Right ventricle myocardium superior (tissue), 1 donor: ENCODE measurements at regions not wholly inside any gene's neighbourhood (a gene's known extent, or its start where the extent isn't known, plus 50 kb on each side); places are given as distances from the start of the nearest gene placed in this dataset.

Source experiments
- ATAC-seq: fragments of 200-7000 bp; cut with Tn5 transposase; one replicate; pipeline ENCODE4 v1.9.1; 2020; ENCODE audit warnings: mild to moderate bottlenecking; ENCODE audit not compliant: poor library complexity
- DNase-seq: peaks from one replicate; pipeline ENCODE4 v3.0.0-alpha.2; 2020
- intact Hi-C: fragments of 100-400 bp; cut with DNase I; formaldehyde crosslinking; loops from one replicate; pipeline ENCODE4 v1.11.2; 2022
- donor health status: DM: no; HTN: yes; CAD: no; lungs with severe emphysema.

GRCh38 chr11:134932761-134933160 lies 520.7 kb upstream of the B3GAT1 start:
- no peak for ATAC-seq
- intact Hi-C loops, result no loop called here
- DNase-seq, result peak; percentile 50

DNA sequence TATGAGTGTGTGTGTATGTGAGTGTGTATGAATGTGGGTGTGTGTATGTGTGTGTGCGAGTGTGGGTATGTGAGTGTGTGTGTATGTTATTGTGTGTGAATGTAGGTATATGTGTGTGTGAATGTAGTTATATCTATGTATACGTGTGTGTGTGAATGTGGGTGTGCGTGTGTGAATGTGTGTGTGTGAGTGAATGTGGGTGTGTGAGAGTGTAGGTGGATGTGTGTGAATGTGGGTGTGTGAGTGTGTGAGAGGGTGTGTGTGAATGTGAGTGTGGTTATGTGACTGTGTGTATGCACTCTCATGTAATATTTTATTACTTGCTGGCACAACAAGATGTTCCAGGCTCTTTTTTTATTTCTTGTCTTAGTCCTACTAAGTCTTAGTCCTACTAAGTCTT lies 513.4 kb upstream of the B3GAT1 start:
- no peak for DNase-seq
- no peak for ATAC-seq
- intact Hi-C loops, result no loop called here

GRCh38 chr11:134923441-134923840 lies 511.4 kb upstream of the B3GAT1 start:
- ATAC-seq (no peak), DNase-seq (no peak)
- intact Hi-C loops, result no loop called here

GRCh38 chr11:134921938-134922337 lies 509.9 kb upstream of the B3GAT1 start:
- DNase-seq (no peak), ATAC-seq (no peak)
- intact Hi-C loops, result no loop called here

DNA sequence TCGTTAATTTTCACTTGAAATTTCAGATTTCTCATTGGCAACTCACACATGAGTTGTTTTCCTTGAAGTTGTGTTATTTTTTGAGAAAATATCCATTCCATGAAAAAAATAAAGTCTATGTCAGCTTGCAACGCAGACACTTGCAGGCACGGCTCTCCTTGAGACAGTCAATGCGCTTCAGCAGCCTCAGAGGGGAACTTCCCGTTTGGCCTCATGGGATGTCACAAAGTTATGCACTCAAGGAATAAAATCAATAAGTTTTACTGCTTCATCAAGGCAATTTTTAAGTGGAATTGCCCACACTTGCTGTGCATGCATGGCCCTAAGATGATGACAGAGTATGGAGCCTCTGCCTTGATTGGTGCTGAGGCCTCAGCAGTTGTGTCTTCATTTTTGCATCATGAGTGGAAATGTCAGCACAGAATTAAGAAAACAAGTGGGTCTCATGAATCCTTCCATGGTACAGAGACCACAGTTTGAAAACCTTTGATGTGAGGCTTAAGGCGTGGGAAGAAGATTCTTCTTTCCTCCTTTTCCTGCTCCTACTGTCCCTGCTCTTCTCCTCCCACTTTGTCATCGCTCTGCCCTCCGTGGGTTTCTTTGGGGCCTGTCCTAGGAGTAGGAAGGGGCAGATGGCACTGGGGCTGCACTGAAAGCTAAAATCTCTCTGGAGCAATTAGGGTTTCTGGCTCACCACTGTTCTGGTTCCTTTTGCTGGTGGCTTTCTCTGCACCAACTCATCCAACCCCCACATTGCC lies 509.0 kb upstream of the B3GAT1 start:
- ATAC-seq (no peak), DNase-seq (no peak)
- intact Hi-C loops, result no loop called here

DNA sequence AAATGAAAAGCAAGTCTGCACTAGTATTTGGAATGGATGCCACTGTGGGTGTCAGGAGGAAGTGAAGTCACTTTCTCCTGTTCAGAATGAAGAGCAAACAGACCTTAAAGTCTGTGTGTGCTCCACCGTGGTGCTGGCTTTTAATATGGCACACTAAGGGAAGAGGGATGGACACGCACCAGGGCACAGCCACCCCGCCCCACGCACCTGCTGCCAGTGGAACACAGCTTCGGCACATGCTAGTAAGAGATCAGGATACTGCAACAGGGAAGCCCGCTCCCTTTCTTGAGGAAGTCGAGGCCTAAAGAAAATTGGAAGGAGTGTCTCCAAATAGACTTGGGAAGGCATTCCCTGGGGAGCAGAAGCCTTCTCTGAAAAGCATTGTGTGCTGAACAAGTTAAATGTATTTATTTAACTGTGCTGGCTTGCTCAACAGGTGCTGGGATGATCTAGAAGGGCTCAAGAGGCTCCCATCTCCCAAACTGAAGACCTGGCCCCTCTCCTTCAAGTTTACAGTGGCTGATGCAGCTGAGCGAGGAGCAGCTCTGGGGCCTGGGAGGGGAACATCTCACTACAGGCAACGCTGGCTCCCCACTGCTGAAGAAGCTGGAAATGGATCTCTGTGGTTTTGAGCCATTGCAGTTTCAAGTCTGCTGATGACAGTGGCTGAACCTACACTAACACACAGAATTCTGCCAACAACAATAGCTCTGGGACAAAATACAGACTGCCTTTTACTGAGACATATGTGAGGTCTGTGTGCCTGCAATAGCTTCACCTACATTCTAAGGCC lies 504.6 kb upstream of the B3GAT1 start:
- no peak for ATAC-seq
- intact Hi-C loops, result no loop called here
- DNase-seq, result no peak

- DNase-seq, result no peak
Measured at GRCh38 chr11:134915881-134916280, 503.8 kb upstream of the B3GAT1 start.

DNA sequence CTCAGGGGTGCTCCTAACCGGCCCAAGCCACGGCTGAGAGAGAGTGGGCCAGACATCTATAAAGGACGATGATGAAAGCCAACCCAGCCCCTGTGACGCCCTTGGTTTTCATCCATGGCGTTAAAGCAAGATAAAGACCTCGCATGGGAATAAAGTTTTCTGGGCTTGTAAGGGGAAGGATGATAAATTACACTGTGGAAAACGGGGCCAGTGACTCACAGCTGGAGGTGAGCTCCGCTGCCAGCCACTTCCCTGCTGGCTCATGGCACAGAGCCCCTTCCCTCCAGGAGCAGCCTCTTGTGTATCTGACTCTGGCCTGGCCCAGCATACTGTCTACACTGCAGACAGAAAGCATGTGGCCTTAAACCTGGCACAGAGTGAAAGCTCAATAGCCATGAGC lies 503.2 kb upstream of the B3GAT1 start:
- peak; percentile 90 for ATAC-seq
- intact Hi-C loops, result no loop called here
- peak; percentile 81 for DNase-seq

More at GRCh38 chr11:134915881-134916280, 503.8 kb upstream of the B3GAT1 start:
- intact Hi-C loops, result no loop called here
- ATAC-seq, result no peak

DNA sequence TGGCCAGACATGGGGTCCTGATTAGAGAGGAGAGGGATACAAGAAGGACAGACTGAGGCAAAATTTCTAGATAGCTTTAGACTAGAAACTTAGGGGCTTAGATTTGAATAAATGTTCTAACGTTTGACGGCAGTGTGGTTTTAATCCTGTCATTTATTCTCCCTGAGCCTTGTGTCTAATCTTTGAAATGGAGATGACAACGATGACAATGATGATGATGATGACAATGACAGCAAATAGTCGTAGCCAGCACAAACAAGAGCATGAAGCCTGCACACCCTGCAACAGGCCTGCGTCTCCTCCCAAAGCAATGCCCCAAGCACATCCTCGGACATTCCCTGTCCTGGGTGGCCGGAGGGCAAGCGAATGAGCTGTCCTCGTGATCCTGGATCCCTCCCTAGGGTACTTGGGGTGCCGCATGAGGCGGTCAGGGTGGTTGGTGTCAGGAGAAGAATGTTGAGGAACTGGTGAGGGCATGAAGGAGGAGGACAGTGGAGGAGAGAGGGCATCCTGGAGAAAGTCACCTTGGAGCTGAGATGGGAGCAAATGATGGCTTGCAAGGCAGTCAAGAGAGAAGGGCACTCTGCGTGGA lies 502.1 kb upstream of the B3GAT1 start:
- intact Hi-C loops, result no loop called here
- DNase-seq (no peak), ATAC-seq (no peak)

DNA sequence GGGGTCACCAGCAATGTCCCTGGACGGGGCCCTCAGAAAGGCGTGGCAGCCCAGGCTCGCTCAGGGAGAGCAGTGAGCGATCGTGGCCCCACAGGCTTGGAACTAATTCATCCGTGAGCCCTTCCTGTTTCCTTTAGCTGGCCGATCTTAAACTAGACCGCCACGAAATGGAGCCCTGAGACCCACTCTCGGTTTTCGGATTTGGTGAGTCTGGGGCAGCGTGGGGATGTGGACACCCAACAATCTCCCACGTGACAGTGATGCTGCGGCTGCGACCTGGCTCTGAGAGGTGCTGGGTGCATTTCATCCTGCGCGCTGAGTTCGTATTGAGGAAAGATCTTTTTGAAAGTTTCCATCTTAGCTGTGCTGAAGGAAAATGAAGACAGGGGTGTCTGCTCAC lies 501.3 kb upstream of the B3GAT1 start:
- no peak for ATAC-seq
- no peak for DNase-seq
- intact Hi-C loops, result no loop called here

GRCh38 chr11:134911514-134912180 lies 499.6 kb upstream of the B3GAT1 start:
- no peak for ATAC-seq
- intact Hi-C loops, result no loop called here

DNA sequence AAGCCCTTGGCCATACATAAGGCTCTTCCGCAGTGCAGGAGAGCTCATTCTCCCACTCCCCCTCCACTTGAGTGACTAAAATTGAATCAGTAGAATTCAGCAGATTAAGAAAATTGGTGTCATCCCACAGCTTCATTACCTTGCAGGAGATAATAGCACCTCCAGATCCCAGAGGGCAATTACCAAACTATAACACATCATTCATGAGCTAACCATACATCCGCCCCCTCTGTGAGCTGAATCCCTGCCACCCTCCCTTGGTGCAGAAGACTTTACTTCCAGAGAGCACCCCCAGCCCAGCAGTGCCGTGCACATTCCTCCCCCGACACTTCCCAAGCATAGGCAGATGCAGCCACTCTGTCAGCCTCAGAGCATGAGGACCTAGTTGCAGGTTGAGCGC lies 496.5 kb upstream of the B3GAT1 start:
- no peak for ATAC-seq
- intact Hi-C loops, result no loop called here
- no peak for DNase-seq

More at GRCh38 chr11:134911514-134912180, 499.6 kb upstream of the B3GAT1 start:
- DNase-seq, result no peak

GRCh38 chr11:134907636-134908035 lies 495.6 kb upstream of the B3GAT1 start:
- ATAC-seq, result no peak
- no peak for DNase-seq
- intact Hi-C loops, result no loop called here

- intact Hi-C loops, result no loop called here
- DNase-seq (no peak), ATAC-seq (no peak)
Measured at GRCh38 chr11:134906356-134906955, 494.4 kb upstream of the B3GAT1 start.

DNA sequence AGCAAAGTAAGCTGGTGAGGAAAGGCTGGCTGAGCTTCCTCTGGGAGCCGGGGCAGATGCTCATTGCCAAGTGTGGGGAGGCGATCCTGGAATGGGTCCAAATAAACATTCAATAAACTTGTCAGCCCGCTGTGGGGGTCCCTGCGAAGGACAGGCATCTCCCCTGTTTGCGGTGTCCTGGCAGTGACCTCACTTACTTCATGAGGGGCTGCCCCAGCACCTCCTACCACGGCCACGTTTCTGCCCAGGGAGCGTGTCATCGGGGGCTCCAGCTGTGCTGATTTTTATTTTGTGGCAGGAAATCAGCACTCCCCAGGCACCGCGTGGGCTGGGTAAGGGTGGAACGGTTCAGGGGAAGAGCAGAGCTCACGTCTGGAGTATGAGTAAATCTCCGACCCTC lies 493.9 kb upstream of the B3GAT1 start:
- DNase-seq (no peak), ATAC-seq (peak; percentile 46)
- intact Hi-C loops, result no loop called here

GRCh38 chr11:134905517-134905916 lies 493.5 kb upstream of the B3GAT1 start:
- ATAC-seq (peak; percentile 77), DNase-seq (peak; percentile 82)
- intact Hi-C loops, result no loop called here

DNA sequence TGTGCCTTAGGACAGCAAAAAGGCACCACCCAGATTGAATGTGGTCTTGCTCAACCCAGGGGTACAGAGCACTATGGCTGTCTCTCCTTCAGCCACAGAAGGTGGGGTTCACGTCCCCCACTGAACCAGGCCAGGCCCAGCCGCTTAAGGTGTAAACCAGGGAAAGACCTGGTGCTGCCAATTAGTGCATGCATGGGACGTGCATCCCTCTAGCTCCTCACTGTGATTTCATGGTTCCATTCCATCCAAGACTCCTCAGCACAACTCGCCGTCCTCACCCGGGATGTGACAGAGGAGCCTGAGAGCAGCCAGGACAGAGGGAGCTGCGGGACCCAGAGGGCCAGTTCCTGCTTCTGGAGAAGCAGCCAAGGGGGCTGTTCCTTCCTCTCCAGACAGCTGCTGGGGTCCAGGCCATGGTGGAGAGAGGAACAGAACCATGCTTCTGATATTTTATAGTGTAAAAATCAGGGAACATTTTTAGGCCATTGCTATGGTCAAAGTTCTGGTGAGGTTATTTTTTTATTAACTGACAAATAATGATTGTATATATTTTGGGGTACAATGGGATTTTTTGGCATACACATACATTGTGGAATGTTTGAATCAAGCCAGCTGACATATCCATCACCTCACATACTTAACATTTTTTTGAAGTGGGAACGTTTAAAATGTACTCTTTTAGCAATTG lies 492.2 kb upstream of the B3GAT1 start:
- ATAC-seq (no peak), DNase-seq (no peak)
- intact Hi-C loops, result no loop called here
